ENCODE measurements at regions not wholly inside any gene's neighbourhood (a gene's known extent, or its start where the extent isn't known, plus 50 kb on each side); places are given as distances from the start of the nearest gene placed in this dataset.
"Not testable (repeated sequence)": the region's sequence is repeated elsewhere in the genome, so short reads cannot be mapped to it uniquely, and the experiment has no call there.

DNA sequence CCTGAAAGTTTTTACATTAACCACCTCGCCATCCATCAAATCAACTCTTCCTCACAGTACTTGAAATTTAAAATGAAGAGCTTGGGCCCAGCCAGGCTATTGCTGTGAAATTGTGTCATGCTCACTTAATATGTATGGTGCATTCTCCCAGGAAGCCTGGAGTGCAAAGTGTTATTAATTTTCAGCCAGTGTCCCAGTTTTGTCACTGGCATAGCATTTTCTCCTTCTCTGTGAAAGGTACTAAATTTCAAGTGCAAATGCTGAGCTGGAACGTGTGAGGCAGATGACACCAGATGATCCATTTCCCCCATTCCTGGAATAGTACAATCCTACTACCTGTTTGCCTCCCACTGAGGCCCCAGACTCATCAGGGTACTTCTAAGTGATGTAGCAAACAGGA, 397.6 kb upstream of the ACTBL2 start:
- no peaks in the 10 kb centered on the region for H3K36me3 Mint-ChIP-seq
- H3K9me3 Mint-ChIP-seq (ENCODE audit: low read depth) = no peaks in the 10 kb centered on the region
- H3K27ac Mint-ChIP-seq = no peak overlapping the region

DNA sequence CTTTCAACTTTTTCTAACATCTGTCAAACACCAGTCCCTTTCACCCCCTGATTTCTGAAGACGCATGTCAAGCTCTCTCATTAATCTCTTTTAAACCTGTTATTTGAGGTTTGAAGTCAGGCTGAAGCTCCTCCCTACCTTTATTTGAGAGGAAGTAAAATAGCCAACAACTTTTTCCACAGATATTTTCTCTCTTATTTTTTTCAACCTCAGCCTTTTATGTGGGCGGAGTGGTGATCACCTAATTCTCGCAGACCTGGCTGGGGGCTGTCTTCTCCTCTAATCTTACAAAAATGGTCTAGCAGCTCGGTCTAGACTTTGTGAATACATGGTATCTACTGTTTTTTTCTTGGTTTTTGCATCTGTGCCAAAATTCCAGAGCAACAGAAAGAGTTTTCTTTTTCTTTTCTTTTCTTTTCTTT, 395.7 kb upstream of the ACTBL2 start:
- Mint-ChIP-seq H3K4me1 (ENCODE audit: low read depth) (no peaks in the 10 kb centered on the region), H3K4me3 (no peak overlapping the region), H3K27me3 (peaks cover 3% of the 10 kb centered on the region), H3K27ac (no peak overlapping the region), H3K9me3 (ENCODE audit: low read depth) (no peaks in the 10 kb centered on the region), H3K36me3 (no peaks in the 10 kb centered on the region)

More for the DNA sequence above, 397.6 kb upstream of the ACTBL2 start:
- H3K27me3 Mint-ChIP-seq = peaks cover 3% of the 10 kb centered on the region
- no peaks in the 10 kb centered on the region for H3K4me1 Mint-ChIP-seq (ENCODE audit: low read depth)
- no peak overlapping the region for H3K4me3 Mint-ChIP-seq

DNA sequence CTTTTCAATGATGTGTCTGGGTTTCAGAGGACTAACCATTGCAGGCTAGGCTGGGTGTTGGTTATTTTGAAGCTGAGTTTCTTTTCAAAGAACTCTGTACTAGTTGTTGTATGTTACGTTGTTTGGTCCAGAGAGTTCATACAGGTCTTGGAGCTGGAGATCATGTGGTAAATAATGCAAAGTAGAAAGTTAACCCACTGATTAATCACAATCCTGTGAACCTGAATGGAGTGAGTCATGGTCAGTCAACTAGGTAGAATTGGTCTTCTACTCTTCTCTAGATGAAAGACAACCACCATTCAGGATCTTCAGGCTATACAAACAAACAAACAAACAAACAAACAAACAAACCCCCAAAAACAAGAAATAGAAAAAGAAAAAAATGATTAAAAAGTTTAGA, 388.9 kb upstream of the ACTBL2 start:
- Mint-ChIP-seq H3K27ac (no peak overlapping the region), H3K27me3 (peaks cover 5% of the 10 kb centered on the region), H3K36me3 (no peaks in the 10 kb centered on the region), H3K4me3 (no peak overlapping the region), H3K4me1 (ENCODE audit: low read depth) (no peaks in the 10 kb centered on the region), H3K9me3 (ENCODE audit: low read depth) (peaks cover 9% of the 10 kb centered on the region)

DNA sequence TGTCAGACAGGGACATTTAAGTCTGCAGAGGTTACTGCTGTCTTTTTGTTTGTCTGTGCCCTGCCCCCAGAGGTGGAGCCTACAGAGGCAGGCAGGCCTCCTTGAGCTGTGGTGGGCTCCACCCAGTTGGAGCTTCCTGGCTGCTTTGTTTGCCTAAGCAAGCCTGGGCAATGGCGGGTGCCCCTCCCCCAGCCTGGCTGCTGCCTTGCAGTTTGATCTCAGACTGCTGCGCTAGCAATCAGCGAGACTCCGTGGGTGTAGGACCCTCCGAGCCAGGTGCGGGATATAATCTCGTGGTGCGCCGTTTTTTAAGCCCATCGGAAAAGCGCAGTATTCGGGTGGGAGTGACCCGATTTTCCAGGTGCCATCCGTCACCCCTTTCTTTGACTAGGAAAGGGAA, 387.7 kb upstream of the ACTBL2 start:
- H3K27ac Mint-ChIP-seq; H3K27me3 Mint-ChIP-seq; H3K9me3 Mint-ChIP-seq (ENCODE audit: low read depth); H3K36me3 Mint-ChIP-seq; H3K4me3 Mint-ChIP-seq; H3K4me1 Mint-ChIP-seq (ENCODE audit: low read depth): not testable (repeated sequence)

DNA sequence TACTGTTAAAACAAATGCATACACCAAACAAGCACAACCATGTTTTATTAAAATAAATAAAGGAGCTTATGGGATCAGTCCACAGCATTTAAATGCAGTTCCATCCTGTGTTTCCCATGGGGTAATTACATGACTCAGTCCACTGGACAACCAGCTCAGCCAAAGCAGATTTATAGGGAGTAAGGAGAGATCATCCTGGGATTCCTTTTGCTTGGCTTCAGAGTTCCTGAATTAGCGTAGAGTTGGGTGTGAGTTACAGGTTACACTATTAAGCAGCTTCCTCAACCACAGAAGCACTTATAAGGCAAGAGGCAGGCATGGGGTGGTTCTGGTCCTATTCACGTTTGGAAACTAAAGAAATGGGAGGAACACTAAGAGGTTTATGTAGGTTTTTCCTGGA, 381.1 kb upstream of the ACTBL2 start:
- Mint-ChIP-seq H3K36me3 (no peaks in the 10 kb centered on the region), H3K4me3 (no peak overlapping the region)

DNA sequence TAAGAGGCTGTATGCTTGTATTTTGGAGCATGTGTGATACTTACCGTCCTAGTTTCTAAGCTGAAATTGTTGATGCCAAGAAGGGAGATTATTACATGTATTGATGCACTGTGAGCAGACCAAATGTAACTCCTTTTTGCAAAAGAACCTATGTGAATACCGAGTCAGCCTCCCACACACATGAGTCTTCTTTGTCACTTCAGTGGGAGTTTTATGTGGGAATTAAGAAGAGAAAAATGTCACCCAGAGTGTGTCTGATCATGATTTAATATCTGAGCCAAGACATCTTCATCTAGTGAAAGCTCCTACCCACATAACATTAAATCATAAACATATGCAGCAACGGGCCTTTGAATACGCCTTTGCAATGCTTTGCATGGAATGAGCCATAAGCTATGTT, 380.3 kb upstream of the ACTBL2 start:
- no peaks in the 10 kb centered on the region for H3K36me3 Mint-ChIP-seq
- no peak overlapping the region for H3K4me3 Mint-ChIP-seq
- H3K27me3 Mint-ChIP-seq = peaks cover 1% of the 10 kb centered on the region
- no peaks in the 10 kb centered on the region for H3K4me1 Mint-ChIP-seq (ENCODE audit: low read depth)
- H3K27ac Mint-ChIP-seq = no peak overlapping the region
- H3K9me3 Mint-ChIP-seq (ENCODE audit: low read depth) = peaks cover 6% of the 10 kb centered on the region

More for the DNA sequence above, 381.1 kb upstream of the ACTBL2 start:
- Mint-ChIP-seq H3K4me1 (ENCODE audit: low read depth) (no peaks in the 10 kb centered on the region), H3K27me3 (peaks cover 1% of the 10 kb centered on the region), H3K27ac (no peak overlapping the region), H3K9me3 (ENCODE audit: low read depth) (peaks cover 6% of the 10 kb centered on the region)

DNA sequence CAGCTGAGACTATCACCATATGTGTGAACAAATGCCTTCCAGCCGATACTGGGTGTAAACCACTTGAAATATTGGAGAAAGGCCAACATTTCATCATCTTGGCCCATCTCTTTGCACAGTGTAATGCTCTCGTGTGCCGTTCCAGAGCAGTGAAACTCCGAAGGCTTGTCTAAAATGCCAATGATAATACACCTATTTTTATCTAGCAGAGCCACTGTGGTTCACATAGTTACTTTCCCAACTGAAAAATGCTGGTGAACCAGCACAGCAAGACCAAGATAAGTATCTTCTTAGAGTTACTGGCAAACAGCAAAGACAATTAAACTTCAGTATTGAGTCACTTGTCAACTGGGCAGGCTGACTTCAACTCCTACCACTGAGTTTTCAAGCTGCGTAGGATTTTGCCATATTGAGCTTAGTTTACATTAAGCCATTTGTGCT, 379.9 kb upstream of the ACTBL2 start:
- H3K4me1 Mint-ChIP-seq (ENCODE audit: low read depth) = no peaks in the 10 kb centered on the region
- no peaks in the 10 kb centered on the region for H3K36me3 Mint-ChIP-seq
- H3K4me3 Mint-ChIP-seq = no peak overlapping the region
- peaks cover 1% of the 10 kb centered on the region for H3K27me3 Mint-ChIP-seq
- no peak overlapping the region for H3K27ac Mint-ChIP-seq
- H3K9me3 Mint-ChIP-seq (ENCODE audit: low read depth) = peaks cover 6% of the 10 kb centered on the region

DNA sequence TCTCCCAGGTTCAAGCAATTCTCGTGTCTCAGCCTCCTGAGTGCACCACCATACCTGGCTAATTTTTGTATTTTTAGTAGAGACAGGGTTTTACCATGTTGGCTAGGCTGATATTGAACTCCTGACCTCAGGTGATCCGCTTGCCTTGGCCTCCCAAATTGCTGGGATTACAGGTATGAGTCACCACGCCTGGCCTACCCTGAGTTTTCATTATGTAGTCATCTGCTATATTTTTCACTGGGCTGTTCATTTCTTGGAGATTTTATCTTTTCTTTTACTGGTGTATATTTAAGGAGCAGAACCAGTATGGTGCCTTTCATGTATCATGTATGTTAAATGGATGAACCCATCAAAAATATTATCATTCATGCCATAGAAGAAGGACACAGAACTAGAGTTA, 377.0 kb upstream of the ACTBL2 start:
- Mint-ChIP-seq H3K27me3 (peaks cover 1% of the 10 kb centered on the region), H3K36me3 (no peaks in the 10 kb centered on the region), H3K4me3 (no peak overlapping the region), H3K9me3 (ENCODE audit: low read depth) (peaks cover 6% of the 10 kb centered on the region), H3K27ac (no peak overlapping the region), H3K4me1 (ENCODE audit: low read depth) (no peaks in the 10 kb centered on the region)

DNA sequence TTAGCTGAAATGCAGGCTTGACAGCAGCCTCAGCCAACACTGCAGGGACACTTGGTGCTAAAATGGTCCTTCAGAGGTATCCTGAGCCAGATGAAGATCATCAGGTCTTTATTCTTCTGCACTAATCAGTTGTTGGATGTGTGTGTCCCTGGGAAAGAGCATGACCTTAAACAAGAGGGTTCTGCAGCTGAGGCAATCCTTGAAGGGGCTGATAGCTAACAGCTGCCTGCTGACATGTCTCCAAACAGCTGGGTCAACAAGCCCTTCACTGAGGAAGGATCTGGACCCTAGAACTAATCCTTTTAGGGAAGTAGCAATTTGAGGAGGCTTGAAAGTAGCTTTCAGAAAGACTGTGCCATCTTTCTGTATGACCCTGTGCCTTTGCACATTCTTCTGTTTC, 376.3 kb upstream of the ACTBL2 start:
- Mint-ChIP-seq H3K27ac (no peak overlapping the region), H3K4me1 (ENCODE audit: low read depth) (no peaks in the 10 kb centered on the region), H3K27me3 (peaks cover 1% of the 10 kb centered on the region), H3K9me3 (ENCODE audit: low read depth) (peaks cover 6% of the 10 kb centered on the region), H3K36me3 (no peaks in the 10 kb centered on the region), H3K4me3 (no peak overlapping the region)

DNA sequence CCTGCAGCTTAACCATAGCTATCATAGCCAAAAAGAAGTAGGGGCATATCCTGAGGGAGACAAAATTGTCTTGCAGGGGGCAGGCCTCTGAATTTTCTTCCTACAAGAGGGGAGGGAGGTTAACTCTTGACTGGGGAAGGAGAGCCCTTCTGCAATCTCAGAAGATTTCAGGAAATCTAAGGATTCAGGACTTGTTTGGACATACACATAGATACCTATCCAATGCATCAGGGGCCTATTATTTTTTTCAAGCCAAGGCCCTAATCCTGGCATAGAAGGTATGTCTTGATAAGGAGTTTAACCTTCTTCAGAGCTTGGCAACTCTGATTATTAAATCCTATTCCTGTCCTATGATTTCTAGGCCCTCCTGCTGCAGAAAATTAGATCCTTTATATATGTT, 375.1 kb upstream of the ACTBL2 start:
- Mint-ChIP-seq H3K9me3 (ENCODE audit: low read depth) (peaks cover 6% of the 10 kb centered on the region), H3K4me3 (no peak overlapping the region), H3K27ac (no peak overlapping the region), H3K27me3 (peaks cover 1% of the 10 kb centered on the region), H3K36me3 (no peaks in the 10 kb centered on the region), H3K4me1 (ENCODE audit: low read depth) (no peaks in the 10 kb centered on the region)

DNA sequence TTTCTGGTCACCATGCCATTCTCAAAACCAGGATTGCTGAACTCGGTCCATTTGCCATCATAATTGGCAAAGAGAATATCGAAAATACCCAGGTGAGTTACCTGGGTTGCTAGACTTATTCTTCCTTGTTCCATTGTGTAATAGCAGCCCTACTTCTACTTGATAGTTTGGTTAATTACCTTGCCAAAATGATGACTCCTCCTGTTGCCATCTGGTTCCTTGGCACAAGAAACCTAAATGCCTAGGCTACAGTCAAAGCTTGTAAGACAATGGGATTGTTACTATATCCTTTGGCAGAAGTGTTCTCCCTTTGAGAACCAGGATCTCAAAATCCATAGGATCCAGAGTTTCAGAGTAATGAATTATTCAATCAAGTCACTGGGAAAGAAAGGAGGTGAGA, 373.2 kb upstream of the ACTBL2 start:
- H3K9me3 Mint-ChIP-seq (ENCODE audit: low read depth) = no peaks in the 10 kb centered on the region
- H3K4me3 Mint-ChIP-seq = no peak overlapping the region
- no peaks in the 10 kb centered on the region for H3K36me3 Mint-ChIP-seq
- no peak overlapping the region for H3K27ac Mint-ChIP-seq
- no peaks in the 10 kb centered on the region for H3K4me1 Mint-ChIP-seq (ENCODE audit: low read depth)
- H3K27me3 Mint-ChIP-seq = peaks cover 1% of the 10 kb centered on the region

DNA sequence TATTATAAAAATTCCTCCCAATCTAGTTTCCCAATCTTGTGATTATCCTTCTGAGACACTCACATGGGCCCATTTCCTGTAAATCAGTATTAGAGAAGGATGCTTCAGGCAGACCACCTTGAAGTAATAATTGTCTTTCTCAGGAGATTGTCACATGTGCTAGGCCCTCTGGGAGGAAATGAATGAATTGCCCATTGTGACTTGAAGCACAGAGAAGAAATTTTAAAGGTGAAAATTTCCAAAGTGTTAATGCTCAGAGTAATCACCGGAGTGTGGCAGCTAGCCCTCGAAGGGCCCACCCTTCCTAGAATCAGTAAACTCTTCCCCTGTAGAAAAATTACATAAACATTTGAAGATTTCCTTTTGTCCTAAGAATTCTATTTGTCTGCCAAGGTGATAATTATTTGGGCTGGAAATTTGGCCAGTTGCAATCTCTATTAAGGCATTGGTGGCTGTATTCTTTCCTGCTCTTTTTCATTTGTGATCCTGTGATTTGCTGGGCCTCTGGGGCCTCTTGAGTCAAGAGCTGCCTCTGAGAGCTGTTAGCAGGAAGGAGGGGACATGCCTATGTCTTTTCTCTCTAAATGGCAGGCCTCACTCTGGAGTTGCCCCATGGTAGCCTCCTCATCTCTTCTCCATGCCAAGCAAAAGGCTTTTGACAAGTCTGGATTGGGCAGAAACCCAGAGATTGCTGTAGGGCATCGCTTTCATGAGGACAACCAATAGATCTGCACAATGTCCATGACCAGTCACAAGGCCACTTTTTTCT, 371.5 kb upstream of the ACTBL2 start:
- H3K4me3 Mint-ChIP-seq = no peak overlapping the region
- no peaks in the 10 kb centered on the region for H3K4me1 Mint-ChIP-seq (ENCODE audit: low read depth)

DNA sequence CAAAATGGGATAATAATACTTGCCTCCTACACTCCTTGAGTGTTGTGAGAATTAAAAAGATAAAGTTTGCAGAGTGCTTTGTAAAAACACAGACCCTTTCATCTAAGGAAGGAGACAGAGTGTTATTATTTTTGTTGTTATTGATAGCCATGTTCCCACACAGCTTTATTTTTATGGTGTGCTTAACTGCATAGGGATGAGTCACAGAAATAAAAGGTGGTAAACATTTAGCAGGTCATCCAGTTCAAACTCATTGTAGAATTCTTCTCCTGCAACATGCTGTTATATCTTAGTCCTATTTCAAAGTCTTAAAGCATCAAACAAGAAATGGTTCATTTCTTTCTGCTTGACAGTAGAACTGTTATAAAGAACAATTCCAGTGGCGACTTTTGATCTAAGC, 367.5 kb upstream of the ACTBL2 start:
- Mint-ChIP-seq H3K4me3 (no peak overlapping the region), H3K27me3 (no peaks in the 10 kb centered on the region), H3K4me1 (ENCODE audit: low read depth) (no peaks in the 10 kb centered on the region), H3K36me3 (no peaks in the 10 kb centered on the region), H3K27ac (no peak overlapping the region), H3K9me3 (ENCODE audit: low read depth) (no peaks in the 10 kb centered on the region)

More for the DNA sequence above, 371.5 kb upstream of the ACTBL2 start:
- H3K27ac Mint-ChIP-seq = no peak overlapping the region
- H3K9me3 Mint-ChIP-seq (ENCODE audit: low read depth) = no peaks in the 10 kb centered on the region
- H3K27me3 Mint-ChIP-seq = no peaks in the 10 kb centered on the region
- no peaks in the 10 kb centered on the region for H3K36me3 Mint-ChIP-seq

DNA sequence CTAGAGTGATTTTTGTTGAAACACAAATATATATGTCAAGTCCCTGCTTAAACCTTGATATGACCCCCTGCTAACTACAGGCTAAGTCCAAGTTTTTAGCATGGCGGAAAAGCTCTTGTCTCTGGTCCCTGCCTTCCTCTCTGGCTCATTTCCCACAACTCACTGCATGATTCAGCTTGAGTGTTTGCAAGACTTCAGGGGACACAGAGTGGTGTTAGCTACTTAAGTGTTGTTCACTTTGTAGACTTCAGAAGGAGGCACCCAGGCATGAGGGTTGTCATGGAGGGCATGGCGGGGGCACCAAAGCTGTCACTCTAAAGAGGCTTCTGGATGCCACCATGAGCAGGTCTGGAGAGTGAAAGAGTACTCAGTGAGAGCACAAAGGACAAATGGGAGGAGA, 362.4 kb upstream of the ACTBL2 start:
- Mint-ChIP-seq H3K27ac (no peak overlapping the region), H3K4me3 (no peak overlapping the region), H3K4me1 (ENCODE audit: low read depth) (no peaks in the 10 kb centered on the region), H3K36me3 (no peaks in the 10 kb centered on the region), H3K9me3 (ENCODE audit: low read depth) (no peaks in the 10 kb centered on the region), H3K27me3 (peaks cover 2% of the 10 kb centered on the region)

DNA sequence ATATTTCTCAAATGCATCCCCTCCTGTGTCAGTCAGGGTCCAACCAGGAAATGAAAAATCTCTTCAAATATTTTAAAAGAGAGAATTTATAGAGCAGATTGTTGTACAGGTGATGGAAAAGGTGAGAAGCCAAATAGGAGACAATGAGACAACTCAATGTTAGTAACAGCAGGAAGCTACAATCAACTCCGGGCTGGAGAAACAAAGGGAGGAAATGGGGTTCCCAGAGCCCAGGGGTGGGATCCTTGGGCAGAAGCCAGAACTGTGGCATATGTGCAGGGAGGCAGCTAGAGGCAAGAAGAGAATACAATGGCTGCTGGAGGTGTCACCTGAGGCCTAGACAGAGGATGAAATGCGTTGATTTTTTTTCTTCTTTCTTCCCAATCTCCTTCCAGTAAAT, 361.8 kb upstream of the ACTBL2 start:
- Mint-ChIP-seq H3K9me3 (ENCODE audit: low read depth) (no peaks in the 10 kb centered on the region), H3K27me3 (peaks cover 2% of the 10 kb centered on the region), H3K27ac (no peak overlapping the region), H3K4me3 (no peak overlapping the region), H3K4me1 (ENCODE audit: low read depth) (no peaks in the 10 kb centered on the region), H3K36me3 (no peaks in the 10 kb centered on the region)

DNA sequence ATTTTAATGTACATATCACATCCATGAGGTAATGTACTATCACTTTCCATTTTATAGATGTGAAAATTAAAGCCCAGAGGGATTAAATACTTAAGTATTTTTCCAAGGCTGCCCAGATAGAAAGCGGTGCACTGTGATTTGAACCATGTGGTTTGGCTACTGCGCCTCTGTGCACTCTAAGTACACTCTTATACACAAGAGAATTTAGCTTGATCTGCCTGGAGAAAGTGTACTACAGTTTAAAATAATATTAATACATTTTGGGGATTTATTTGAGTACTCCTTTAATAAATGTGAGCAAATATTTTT, 360.4 kb upstream of the ACTBL2 start:
- H3K36me3 Mint-ChIP-seq = no peaks in the 10 kb centered on the region
- H3K27ac Mint-ChIP-seq = no peak overlapping the region
- H3K4me1 Mint-ChIP-seq (ENCODE audit: low read depth) = no peaks in the 10 kb centered on the region
- H3K27me3 Mint-ChIP-seq = peaks cover 2% of the 10 kb centered on the region
- H3K9me3 Mint-ChIP-seq (ENCODE audit: low read depth) = no peaks in the 10 kb centered on the region
- H3K4me3 Mint-ChIP-seq = no peak overlapping the region
